Muscle of arm (tissue), 1 donor: ENCODE measurements at regions not wholly inside any gene's neighbourhood (a gene's known extent, or its start where the extent isn't known, plus 50 kb on each side); places are given as distances from the start of the nearest gene placed in this dataset.

Experiments
- DNase-seq: peaks from one replicate; pipeline ENCODE4 v3.0.0-alpha.2; 2013

DNA sequence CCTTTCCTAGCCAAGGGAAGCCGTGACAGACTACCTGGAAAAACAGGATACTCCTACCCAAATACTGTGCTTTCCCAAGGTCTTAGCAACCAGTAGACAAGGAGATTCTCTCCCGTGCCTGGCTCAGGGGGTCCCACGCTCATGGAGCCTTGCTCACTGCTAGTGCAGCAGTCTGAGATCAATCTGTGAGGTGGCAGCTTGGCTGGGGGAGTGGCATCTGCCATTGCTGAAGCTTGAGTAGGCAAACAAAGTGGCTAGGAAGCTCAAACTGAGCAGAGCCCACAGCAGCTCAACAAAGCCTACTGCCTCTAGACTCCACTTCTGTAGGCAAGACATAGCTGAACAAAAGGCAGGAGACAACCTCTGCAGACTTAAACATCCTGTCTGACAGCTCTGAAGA is 177.1 kb downstream of the PARM1 start:
- DNase-seq, result no peak

DNA sequence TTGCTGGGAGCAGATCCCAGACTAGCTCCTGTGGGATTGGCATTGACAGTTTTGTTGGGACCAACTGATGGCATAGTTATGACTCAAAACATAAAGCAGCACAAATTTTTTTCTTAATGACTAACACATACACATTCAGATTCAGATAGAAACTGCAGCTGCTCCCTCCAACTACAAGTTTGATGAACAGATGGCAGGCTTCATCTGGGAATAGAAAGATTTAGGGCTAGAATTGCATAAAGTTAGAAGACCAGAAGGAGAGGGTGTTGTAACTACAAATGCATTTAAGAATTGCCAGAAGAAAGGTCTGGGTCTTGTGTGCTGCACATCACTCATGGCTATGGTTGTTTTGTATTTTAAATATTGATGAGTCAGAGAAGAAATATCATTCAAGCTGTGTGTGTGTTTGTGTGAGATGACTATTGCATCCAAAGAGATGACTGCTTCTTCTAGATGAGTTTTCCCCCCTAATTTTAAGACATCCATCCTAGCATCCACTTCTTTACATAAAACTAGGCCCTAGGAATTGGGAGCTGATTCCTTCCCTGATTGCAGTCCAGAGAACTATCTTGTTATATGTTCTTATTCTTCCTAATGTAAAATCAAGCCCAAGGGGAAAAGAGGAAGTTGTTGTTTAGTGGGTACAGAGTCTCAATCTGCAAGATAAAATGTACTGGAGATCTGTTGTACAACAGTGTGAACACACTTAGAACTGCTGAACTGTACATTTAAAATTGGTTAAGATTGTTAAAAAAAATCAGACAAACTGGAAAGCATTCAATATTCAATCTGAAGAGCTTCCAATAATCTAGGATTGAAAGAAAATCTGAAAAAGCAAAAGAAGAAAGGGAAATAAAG is 175.1 kb downstream of the PARM1 start:
- DNase-seq, result no peak

DNA sequence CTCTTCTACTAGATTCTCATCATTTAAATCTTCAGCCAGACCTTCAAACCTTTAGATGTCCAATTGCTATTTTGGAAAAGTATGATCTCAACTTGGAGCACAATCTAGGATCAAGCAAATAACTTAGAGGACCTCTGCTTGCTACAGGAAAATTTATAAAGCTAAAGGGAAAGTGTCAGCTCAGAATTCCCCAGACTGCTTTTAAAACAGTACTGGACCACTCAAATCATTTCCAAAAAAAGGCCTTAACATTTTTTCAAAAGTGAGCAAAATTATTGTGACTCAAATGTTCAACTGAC is 169.8 kb downstream of the PARM1 start:
- DNase-seq, result no peak

- no peak for DNase-seq
Observed at GRCh38 chr4:75101906-75102786, 169.2 kb downstream of the PARM1 start.
